B cell (primary cell): ENCODE measurements at regions not wholly inside any gene's neighbourhood (a gene's known extent, or its start where the extent isn't known, plus 50 kb on each side); places are given as distances from the start of the nearest gene placed in this dataset.

Experiments used
- ATAC-seq: fragments of 200-7000 bp; cut with Tn5 transposase; one replicate; pipeline ENCODE4 v1.10.0; 2021; ENCODE audit warnings: low read depth, mild to moderate bottlenecking, moderate number of reproducible peaks, moderate library complexity
- CTCF ChIA-PET: fragments of 350-600 bp; sonication (Branson Sonifier 250); formaldehyde crosslinking; loops from one replicate; lab custom pipeline; 2021; ENCODE audit warnings: antibody characterized with exemption, inconsistent platforms; lab: Charles Lee
- POLR2A ChIA-PET: fragments of 350-600 bp; sonication (Branson Sonifier 250); formaldehyde crosslinking; loops from one replicate; lab custom pipeline; 2021; ENCODE audit warnings: antibody characterized with exemption; lab: Charles Lee
- DNase-seq: peaks from one replicate; pipeline ENCODE4 v3.0.0; 2013
- H2AFZ ChIP-seq: 2 replicates; pipeline ENCODE4 v1.6.1; 2012; ENCODE audit warnings: mild to moderate bottlenecking, low read depth, low read length; ENCODE audit not compliant: insufficient read depth, poor library complexity, severe bottlenecking
- H3K27ac ChIP-seq, 2 donors: 1 replicate in 1 of 2; 2 replicates in 1 of 2; pipeline ENCODE4 v1.5.1; 2012 to 2013; ENCODE audit warnings: low read length in 2 of 2, mild to moderate bottlenecking in 2 of 2, moderate library complexity in 1 of 2
- H3K27me3 ChIP-seq, 4 experiments: fragments of 200-600 bp in 1 of 4; sonication (generic) in 1 of 4; replicated peaks in 1 of 4; 1 replicate in 2 of 4; 2 replicates in 2 of 4; pipeline versions ENCODE4 v1.6.1 to v1.7.0; 2013 to 2016; ENCODE audit warnings: low read length in 3 of 4, mild to moderate bottlenecking in 2 of 4, mixed read lengths in 1 of 4, moderate library complexity in 1 of 4; ENCODE audit not compliant: insufficient read depth in 4 of 4, control insufficient read depth in 3 of 4; ENCODE audit errors: control extremely low read depth in 1 of 4
- H3K36me3 ChIP-seq, 2 experiments: replicated peaks in 1 of 2; 1 replicate in 1 of 2; 2 replicates in 1 of 2; pipeline versions ENCODE4 v1.6.1 to v1.7.1; 2013; ENCODE audit warnings: low read length in 1 of 2; ENCODE audit not compliant: insufficient read depth in 2 of 2, control insufficient read depth in 1 of 2; ENCODE audit errors: control extremely low read depth in 1 of 2, extremely low read depth in 1 of 2
- H3K4me1 ChIP-seq, 2 donors: fragments of 200-600 bp in 1 of 2; sonication (generic) in 1 of 2; 1 replicate in 1 of 2; 2 replicates in 1 of 2; pipeline versions ENCODE4 v1.5.1 to v1.6.1; 2013 to 2017; ENCODE audit warnings: low read length in 2 of 2; ENCODE audit not compliant: control insufficient read depth in 2 of 2, insufficient read depth in 2 of 2
- H3K4me2 ChIP-seq: replicated peaks from 2 replicates; pipeline ENCODE3; 2012; ENCODE audit warnings: mild to moderate bottlenecking, low read depth, low read length; ENCODE audit not compliant: poor library complexity, severe bottlenecking
- H3K4me3 ChIP-seq, 5 experiments: fragments of 200-600 bp in 1 of 5; sonication (generic) in 1 of 5; 1 replicate in 3 of 5; 2 replicates in 2 of 5; pipeline versions ENCODE4 v1.5.1 to v1.7.0; 2011 to 2016; ENCODE audit warnings: low read length in 4 of 5, mild to moderate bottlenecking in 4 of 5, low read depth in 2 of 5, control low read depth in 1 of 5, moderate library complexity in 1 of 5; ENCODE audit not compliant: insufficient read depth in 1 of 5; ENCODE audit errors: control extremely low read depth in 1 of 5, extremely low read depth in 1 of 5
- H3K79me2 ChIP-seq: fragments of 200-600 bp; sonication (generic); one replicate; pipeline ENCODE4 v1.6.0; 2016; ENCODE audit warnings: low read length; ENCODE audit not compliant: control insufficient read depth, insufficient read depth
- H3K9ac ChIP-seq: fragments of 200-600 bp; sonication (generic); 2 replicates; pipeline ENCODE4 v1.6.1; 2017; ENCODE audit warnings: mild to moderate bottlenecking, low read length, moderate library complexity
- H3K9me3 ChIP-seq, 3 donors: one replicate each; pipeline versions ENCODE4 v1.6.1 to v1.7.1; 2013; ENCODE audit warnings: low read length in 2 of 3; ENCODE audit not compliant: control insufficient read depth in 2 of 3, insufficient read depth in 1 of 3; ENCODE audit errors: control extremely low read depth in 1 of 3
- H4K20me1 ChIP-seq: 2 replicates; pipeline ENCODE4 v1.6.0; 2012; ENCODE audit warnings: mild to moderate bottlenecking, low read length; ENCODE audit not compliant: insufficient read depth, control insufficient read depth, poor library complexity, severe bottlenecking
- H3K27ac Mint-ChIP-seq: one replicate; pipeline ENCODE4 v1.8.0; 2021; ENCODE audit warnings: mixed read lengths
- H3K27me3 Mint-ChIP-seq: one replicate; pipeline ENCODE4 v1.8.0; 2021; ENCODE audit warnings: mixed read lengths
- H3K4me1 Mint-ChIP-seq: one replicate; pipeline ENCODE4 v1.8.0; 2021; ENCODE audit warnings: mixed read lengths
- H3K4me3 Mint-ChIP-seq: one replicate; pipeline ENCODE4 v1.8.0; 2021; ENCODE audit warnings: mixed read lengths
- H3K9me3 Mint-ChIP-seq: one replicate; pipeline ENCODE4 v1.8.0; 2022; ENCODE audit warnings: mixed read lengths; ENCODE audit not compliant: insufficient read depth
- CTCF ChIP-seq: fragments of 200-600 bp; IDR thresholded peaks from one replicate; pipeline ENCODE4 v1.8.0; 2022; ENCODE audit warnings: antibody characterized with exemption, mild to moderate bottlenecking
- EZH2 ChIP-seq: IDR thresholded peaks from 2 replicates; pipeline ENCODE4 v1.6.1; 2012; ENCODE audit warnings: borderline replicate concordance, low read depth, mild to moderate bottlenecking, moderate library complexity, low read length; ENCODE audit not compliant: insufficient read depth, poor library complexity, severe bottlenecking
- WGBS: methylation state at CpG from one replicate; pipeline ENCODE4 v1.1.5; 2013; ENCODE audit warnings: missing lambda C conversion rate; ENCODE audit not compliant: insufficient coverage; 5-methylcytosine and 5-hydroxymethylcytosine counted together
- intact Hi-C: fragments of 100-400 bp; cut with micrococcal nuclease; formaldehyde crosslinking; loops from one replicate; pipeline ENCODE4 v1.10.0; 2022

DNA sequence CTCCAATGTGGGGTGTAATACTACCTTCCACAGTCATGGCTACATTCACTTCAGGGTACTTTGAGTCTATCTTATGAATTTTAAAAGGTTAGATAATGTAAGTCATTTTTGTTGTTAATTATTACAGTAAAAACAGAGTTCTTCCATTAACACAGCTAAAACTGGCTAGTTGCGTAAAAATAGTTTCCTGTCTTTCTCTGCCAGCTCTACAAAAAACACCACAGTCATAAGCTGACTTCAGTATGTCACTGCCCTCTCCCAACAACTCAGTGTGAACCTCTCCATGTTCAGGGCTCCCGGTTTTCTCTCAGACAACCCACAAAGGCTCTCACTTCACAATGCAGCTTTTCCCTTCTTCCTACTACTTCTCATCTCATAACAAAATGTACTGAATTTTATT is 84.8 kb upstream of the ITGA1 start:
- H4K20me1 ChIP-seq = no peaks in the 10 kb centered on the region
- no peaks in the 10 kb centered on the region for H3K4me1 ChIP-seq
- H3K36me3 ChIP-seq = no peaks in the 10 kb centered on the region
- CTCF ChIA-PET = no interaction called here
- no peak for TF ChIP-seq EZH2
- TF ChIP-seq CTCF = no peak
- Mint-ChIP-seq H3K9me3 (no peaks in the 10 kb centered on the region), H3K27ac (no peak overlapping the region), H3K4me3 (no peak overlapping the region), H3K27me3 (no peaks in the 10 kb centered on the region), H3K4me1 (no peaks in the 10 kb centered on the region)
- no peak overlapping the region for H2AFZ ChIP-seq
- H3K4me2 ChIP-seq = no peak overlapping the region
- intact Hi-C loops = no loop called here
- H3K27ac ChIP-seq = no peak overlapping the region
- ATAC-seq (no peak), DNase-seq (no peak)
- no peak overlapping the region for H3K9ac ChIP-seq
- H3K27me3 ChIP-seq = no peaks in the 10 kb centered on the region
- WGBS = 38% methylated on average over 2 of the region's 2 CpGs
- H3K79me2 ChIP-seq = no peaks in the 10 kb centered on the region
- H3K9me3 ChIP-seq = no peaks in the 10 kb centered on the region
- H3K4me3 ChIP-seq = no peak overlapping the region
- POLR2A ChIA-PET = no interaction called here

- no peaks in the 10 kb centered on the region for H3K4me1 Mint-ChIP-seq
- intact Hi-C loops = no loop called here
- no peaks in the 10 kb centered on the region for H3K4me1 ChIP-seq
- no peak overlapping the region for H3K27ac ChIP-seq
- H3K4me3 Mint-ChIP-seq = no peak overlapping the region
- H3K9me3 ChIP-seq = no peaks in the 10 kb centered on the region
- no peak overlapping the region for H3K4me3 ChIP-seq
- no peaks in the 10 kb centered on the region for H3K27me3 Mint-ChIP-seq
- ATAC-seq (no peak), DNase-seq (no peak)
- TF ChIP-seq CTCF (no peak), EZH2 (no peak)
- no peak overlapping the region for H3K9ac ChIP-seq
- no peaks in the 10 kb centered on the region for H3K9me3 Mint-ChIP-seq
- no peaks in the 10 kb centered on the region for H3K36me3 ChIP-seq
- no peak overlapping the region for H3K4me2 ChIP-seq
- no peaks in the 10 kb centered on the region for H3K27me3 ChIP-seq
- no peaks in the 10 kb centered on the region for H4K20me1 ChIP-seq
- ChIA-PET CTCF (no interaction called here), POLR2A (no interaction called here)
- H3K27ac Mint-ChIP-seq = no peak overlapping the region
- H3K79me2 ChIP-seq = no peaks in the 10 kb centered on the region
- H2AFZ ChIP-seq = no peak overlapping the region
Observed at GRCh38 chr5:52703321-52703720, 84.4 kb upstream of the ITGA1 start.
